Neural cell (in vitro differentiated cells): ENCODE measurements at regions not wholly inside any gene's neighbourhood (a gene's known extent, or its start where the extent isn't known, plus 50 kb on each side); places are given as distances from the start of the nearest gene placed in this dataset.

Experiments
- POLR2AphosphoS5 ChIP-seq: IDR thresholded peaks from 2 replicates; pipeline ENCODE4 v1.6.1; 2012
- SMC3 ChIP-seq: fragments of 450-650 bp; conservative IDR thresholded peaks from 2 replicates; pipeline ENCODE4 v1.6.1; 2014; ENCODE audit warnings: antibody characterized with exemption, mild to moderate bottlenecking, moderate library complexity; ENCODE audit not compliant: poor library complexity
- TF ChIP-seq, protein P1 (sequence below): fragments of 450-650 bp; IDR thresholded peaks from 2 replicates; pipeline ENCODE4 v1.5.1; 2014; ENCODE audit warnings: antibody characterized with exemption, mild to moderate bottlenecking, moderate library complexity; ENCODE audit not compliant: poor library complexity, severe bottlenecking

DNA sequence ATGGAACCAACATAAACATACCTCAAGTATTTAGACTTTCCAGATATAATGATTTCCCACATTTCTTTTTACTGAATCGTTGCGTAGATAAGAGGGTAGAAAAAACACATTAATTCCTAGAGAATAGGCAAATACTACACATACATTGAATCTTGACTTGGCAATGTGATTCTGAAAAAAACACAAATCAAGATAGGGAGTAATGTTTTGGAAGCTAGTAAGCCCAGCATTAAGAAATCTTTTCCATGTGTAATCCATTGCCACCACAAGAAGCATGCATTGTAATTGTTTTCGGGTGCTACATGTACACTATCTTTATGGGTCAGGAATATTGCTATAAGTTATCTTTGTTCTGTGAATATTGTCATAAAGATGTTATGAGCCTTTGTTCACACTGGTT, 269.8 kb upstream of the PDGFD start:
- TF ChIP-seq SMC3 (no peak), POLR2AphosphoS5 (no peak)
- TF ChIP-seq, protein P1, sequence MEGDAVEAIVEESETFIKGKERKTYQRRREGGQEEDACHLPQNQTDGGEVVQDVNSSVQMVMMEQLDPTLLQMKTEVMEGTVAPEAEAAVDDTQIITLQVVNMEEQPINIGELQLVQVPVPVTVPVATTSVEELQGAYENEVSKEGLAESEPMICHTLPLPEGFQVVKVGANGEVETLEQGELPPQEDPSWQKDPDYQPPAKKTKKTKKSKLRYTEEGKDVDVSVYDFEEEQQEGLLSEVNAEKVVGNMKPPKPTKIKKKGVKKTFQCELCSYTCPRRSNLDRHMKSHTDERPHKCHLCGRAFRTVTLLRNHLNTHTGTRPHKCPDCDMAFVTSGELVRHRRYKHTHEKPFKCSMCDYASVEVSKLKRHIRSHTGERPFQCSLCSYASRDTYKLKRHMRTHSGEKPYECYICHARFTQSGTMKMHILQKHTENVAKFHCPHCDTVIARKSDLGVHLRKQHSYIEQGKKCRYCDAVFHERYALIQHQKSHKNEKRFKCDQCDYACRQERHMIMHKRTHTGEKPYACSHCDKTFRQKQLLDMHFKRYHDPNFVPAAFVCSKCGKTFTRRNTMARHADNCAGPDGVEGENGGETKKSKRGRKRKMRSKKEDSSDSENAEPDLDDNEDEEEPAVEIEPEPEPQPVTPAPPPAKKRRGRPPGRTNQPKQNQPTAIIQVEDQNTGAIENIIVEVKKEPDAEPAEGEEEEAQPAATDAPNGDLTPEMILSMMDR = no peak
